ENCODE measurements at regions not wholly inside any gene's neighbourhood (a gene's known extent, or its start where the extent isn't known, plus 50 kb on each side); places are given as distances from the start of the nearest gene placed in this dataset.
A peak's percentile ranks its signal among the peaks of the same experiment; 100 is the strongest.

DNA sequence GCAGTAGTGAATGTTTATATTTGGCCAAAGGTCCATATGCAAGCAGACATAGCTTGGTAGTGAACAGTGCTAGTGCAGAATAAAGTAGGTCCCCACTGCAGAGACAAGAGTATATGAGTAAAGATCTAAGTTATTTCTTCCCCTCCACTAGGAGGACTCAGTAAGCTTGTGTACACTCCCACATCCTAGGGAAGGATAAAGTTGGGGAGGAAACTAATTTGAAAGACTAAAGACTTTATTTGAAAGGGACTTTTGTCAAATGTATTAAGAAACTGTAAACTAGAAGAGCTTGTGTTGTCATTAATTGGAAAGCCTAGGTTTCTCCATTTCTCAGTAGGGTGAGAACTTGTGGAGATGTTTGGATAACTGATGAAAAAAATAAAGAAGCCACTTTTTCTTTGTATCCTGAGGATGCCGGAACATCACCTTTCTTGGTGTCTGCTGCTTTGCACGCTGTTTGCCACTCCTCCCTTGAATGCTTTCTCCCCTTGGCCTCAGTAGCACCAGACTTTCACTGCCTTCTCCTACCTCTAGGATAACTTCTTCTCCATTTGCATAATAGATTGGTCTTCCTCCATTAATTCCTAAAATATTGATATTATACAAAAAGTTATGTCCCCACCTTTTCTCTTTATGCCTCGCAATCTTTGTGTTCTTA is 329.0 kb downstream of the PARP8 start:
- Histone ChIP-seq H3K27ac (ENCODE audit: low read depth) (no peak overlapping the region), H3K79me2 (replicated peaks; ENCODE audit: insufficient read depth) (no peaks in the 10 kb centered on the region), H3K4me2 (0 out of 2 replicates have a peak overlapping the region, but pooled peaks have one; percentile 19), H3K4me3 (no peak overlapping the region), H2AFZ (0 out of 2 replicates have a peak overlapping the region, but pooled peaks have one; percentile 4), H4K20me1 (replicated peaks; ENCODE audit: insufficient read depth) (no peaks in the 10 kb centered on the region), H3K27me3 (ENCODE audit: insufficient read depth) (no peaks in the 10 kb centered on the region), H3K9me2 (ENCODE audit: insufficient read depth) (no peaks in the 10 kb centered on the region), H3K36me3 (ENCODE audit: insufficient read depth) (no peaks in the 10 kb centered on the region), H3K4me1 (ENCODE audit: insufficient read depth) (peaks cover 11% of the 10 kb centered on the region; the same call in 1 of the 2 replicates), H3F3A (replicated peaks; ENCODE audit: low read depth) (no peaks in the 10 kb centered on the region)
- H3K9me3 Mint-ChIP-seq: no peaks in the 10 kb centered on the region
- no peak overlapping the region for H3K4me3 Mint-ChIP-seq
- H3K27me3 Mint-ChIP-seq (ENCODE audit: insufficient read depth, low read depth, poor library complexity): no peaks in the 10 kb centered on the region
- ATAC-seq (peak; percentile 76), DNase-seq (ENCODE audit: low spot score) (peak; percentile 44)
- H3K27ac Mint-ChIP-seq: no peak overlapping the region
- TF ChIP-seq EZH2phosphoT487 (IDR thresholded peaks at IDR 0.05; ENCODE audit: unreplicated experiment): no peak
- TF ChIP-seq, protein P1, sequence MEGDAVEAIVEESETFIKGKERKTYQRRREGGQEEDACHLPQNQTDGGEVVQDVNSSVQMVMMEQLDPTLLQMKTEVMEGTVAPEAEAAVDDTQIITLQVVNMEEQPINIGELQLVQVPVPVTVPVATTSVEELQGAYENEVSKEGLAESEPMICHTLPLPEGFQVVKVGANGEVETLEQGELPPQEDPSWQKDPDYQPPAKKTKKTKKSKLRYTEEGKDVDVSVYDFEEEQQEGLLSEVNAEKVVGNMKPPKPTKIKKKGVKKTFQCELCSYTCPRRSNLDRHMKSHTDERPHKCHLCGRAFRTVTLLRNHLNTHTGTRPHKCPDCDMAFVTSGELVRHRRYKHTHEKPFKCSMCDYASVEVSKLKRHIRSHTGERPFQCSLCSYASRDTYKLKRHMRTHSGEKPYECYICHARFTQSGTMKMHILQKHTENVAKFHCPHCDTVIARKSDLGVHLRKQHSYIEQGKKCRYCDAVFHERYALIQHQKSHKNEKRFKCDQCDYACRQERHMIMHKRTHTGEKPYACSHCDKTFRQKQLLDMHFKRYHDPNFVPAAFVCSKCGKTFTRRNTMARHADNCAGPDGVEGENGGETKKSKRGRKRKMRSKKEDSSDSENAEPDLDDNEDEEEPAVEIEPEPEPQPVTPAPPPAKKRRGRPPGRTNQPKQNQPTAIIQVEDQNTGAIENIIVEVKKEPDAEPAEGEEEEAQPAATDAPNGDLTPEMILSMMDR (conservative IDR thresholded peaks at IDR 0.05; ENCODE audit: low read depth in 2 of 2): peak; percentile 44 to 51
- peaks cover 17% of the 10 kb centered on the region for H3K4me1 Mint-ChIP-seq
- no peaks in the 10 kb centered on the region for H3K36me3 Mint-ChIP-seq (ENCODE audit: low read depth)

DNA sequence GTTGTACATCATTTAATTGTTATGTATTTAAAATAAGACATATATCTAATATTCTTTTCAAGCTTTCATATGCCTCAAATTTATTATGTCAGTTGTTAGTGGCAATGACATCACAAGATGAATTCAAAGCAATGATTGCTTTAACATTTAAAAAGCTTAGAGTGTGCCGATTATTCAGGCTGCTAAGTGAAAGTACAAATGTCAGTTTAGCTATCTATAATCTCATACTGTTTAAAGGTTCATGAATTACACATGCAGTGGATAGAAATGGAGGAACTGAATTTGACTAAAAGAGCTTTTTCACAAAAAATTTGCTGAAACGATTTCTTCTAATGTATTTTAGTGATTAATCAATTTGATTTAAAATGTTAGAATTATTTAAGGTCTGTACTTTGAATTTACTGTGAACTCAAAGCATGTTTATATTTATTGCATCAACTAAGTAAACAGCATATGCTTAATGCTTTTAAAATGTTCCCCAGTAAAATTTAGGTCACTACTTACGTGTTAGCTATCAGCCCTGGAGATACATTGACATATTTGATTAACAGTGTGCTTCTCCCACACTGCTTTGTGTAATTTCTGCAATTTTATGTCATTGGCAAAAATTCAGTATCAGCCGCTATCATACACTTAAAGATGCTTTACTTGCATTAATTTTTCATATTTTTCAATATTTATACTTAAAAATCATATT is 334.9 kb downstream of the PARP8 start:
- ATAC-seq (no peak), DNase-seq (ENCODE audit: low spot score) (no peak)
- no peak overlapping the region for H3K27ac Mint-ChIP-seq
- Histone ChIP-seq H3K36me3 (ENCODE audit: insufficient read depth) (no peaks in the 10 kb centered on the region), H3K4me2 (no peak overlapping the region), H3F3A (replicated peaks; ENCODE audit: low read depth) (no peaks in the 10 kb centered on the region), H3K27ac (ENCODE audit: low read depth) (no peak overlapping the region), H4K20me1 (replicated peaks; ENCODE audit: insufficient read depth) (no peaks in the 10 kb centered on the region), H3K4me1 (ENCODE audit: insufficient read depth) (no peaks in the 10 kb centered on the region), H3K79me2 (replicated peaks; ENCODE audit: insufficient read depth) (no peaks in the 10 kb centered on the region), H3K9me2 (ENCODE audit: insufficient read depth) (no peaks in the 10 kb centered on the region), H3K27me3 (ENCODE audit: insufficient read depth) (no peaks in the 10 kb centered on the region), H3K4me3 (no peak overlapping the region), H2AFZ (no peak overlapping the region)
- no peaks in the 10 kb centered on the region for H3K36me3 Mint-ChIP-seq (ENCODE audit: low read depth)
- no peaks in the 10 kb centered on the region for H3K4me1 Mint-ChIP-seq
- no peaks in the 10 kb centered on the region for H3K9me3 Mint-ChIP-seq
- no peaks in the 10 kb centered on the region for H3K27me3 Mint-ChIP-seq (ENCODE audit: insufficient read depth, low read depth, poor library complexity)
- no peak overlapping the region for H3K4me3 Mint-ChIP-seq
- TF ChIP-seq JUNB (IDR thresholded peaks at IDR 0.05; ENCODE audit: unreplicated experiment): no peak
- TF ChIP-seq NANOG (IDR thresholded peaks at IDR 0.05; ENCODE audit: borderline replicate concordance): no peak
- no peak for TF ChIP-seq STAT1 (IDR thresholded peaks at IDR 0.05; ENCODE audit: unreplicated experiment)
- TF ChIP-seq, protein P2, sequence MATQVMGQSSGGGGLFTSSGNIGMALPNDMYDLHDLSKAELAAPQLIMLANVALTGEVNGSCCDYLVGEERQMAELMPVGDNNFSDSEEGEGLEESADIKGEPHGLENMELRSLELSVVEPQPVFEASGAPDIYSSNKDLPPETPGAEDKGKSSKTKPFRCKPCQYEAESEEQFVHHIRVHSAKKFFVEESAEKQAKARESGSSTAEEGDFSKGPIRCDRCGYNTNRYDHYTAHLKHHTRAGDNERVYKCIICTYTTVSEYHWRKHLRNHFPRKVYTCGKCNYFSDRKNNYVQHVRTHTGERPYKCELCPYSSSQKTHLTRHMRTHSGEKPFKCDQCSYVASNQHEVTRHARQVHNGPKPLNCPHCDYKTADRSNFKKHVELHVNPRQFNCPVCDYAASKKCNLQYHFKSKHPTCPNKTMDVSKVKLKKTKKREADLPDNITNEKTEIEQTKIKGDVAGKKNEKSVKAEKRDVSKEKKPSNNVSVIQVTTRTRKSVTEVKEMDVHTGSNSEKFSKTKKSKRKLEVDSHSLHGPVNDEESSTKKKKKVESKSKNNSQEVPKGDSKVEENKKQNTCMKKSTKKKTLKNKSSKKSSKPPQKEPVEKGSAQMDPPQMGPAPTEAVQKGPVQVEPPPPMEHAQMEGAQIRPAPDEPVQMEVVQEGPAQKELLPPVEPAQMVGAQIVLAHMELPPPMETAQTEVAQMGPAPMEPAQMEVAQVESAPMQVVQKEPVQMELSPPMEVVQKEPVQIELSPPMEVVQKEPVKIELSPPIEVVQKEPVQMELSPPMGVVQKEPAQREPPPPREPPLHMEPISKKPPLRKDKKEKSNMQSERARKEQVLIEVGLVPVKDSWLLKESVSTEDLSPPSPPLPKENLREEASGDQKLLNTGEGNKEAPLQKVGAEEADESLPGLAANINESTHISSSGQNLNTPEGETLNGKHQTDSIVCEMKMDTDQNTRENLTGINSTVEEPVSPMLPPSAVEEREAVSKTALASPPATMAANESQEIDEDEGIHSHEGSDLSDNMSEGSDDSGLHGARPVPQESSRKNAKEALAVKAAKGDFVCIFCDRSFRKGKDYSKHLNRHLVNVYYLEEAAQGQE (IDR thresholded peaks at IDR 0.05; ENCODE audit: unreplicated experiment): no peak
- no peak for TF ChIP-seq EZH2phosphoT487 (IDR thresholded peaks at IDR 0.05; ENCODE audit: unreplicated experiment)
- TF ChIP-seq, protein P3, sequence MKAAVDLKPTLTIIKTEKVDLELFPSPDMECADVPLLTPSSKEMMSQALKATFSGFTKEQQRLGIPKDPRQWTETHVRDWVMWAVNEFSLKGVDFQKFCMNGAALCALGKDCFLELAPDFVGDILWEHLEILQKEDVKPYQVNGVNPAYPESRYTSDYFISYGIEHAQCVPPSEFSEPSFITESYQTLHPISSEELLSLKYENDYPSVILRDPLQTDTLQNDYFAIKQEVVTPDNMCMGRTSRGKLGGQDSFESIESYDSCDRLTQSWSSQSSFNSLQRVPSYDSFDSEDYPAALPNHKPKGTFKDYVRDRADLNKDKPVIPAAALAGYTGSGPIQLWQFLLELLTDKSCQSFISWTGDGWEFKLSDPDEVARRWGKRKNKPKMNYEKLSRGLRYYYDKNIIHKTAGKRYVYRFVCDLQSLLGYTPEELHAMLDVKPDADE (IDR thresholded peaks at IDR 0.05): no peak

Measured in GM23338 (cell line).